Right lobe of liver (tissue), 6 donors: ENCODE measurements at regions not wholly inside any gene's neighbourhood (a gene's known extent, or its start where the extent isn't known, plus 50 kb on each side); places are given as distances from the start of the nearest gene placed in this dataset.

Experiments used
- ATAC-seq, 4 donors: fragments of 200-7000 bp; cut with Tn5 transposase; one replicate each; pipeline ENCODE4 v1.9.1; 2020; ENCODE audit warnings: mild to moderate bottlenecking in 4 of 4, moderate library complexity in 4 of 4
- DNase-seq, 3 donors: peaks; one replicate each; pipeline ENCODE4 v3.0.0-alpha.2; 2020
- H3K27ac ChIP-seq, 3 donors: fragments of 200-600 bp; one replicate each; pipeline ENCODE4 v1.8.0; 2022
- H3K27me3 ChIP-seq, 2 donors: fragments of 200-600 bp; one replicate each; pipeline ENCODE4 v1.8.0; 2022
- H3K36me3 ChIP-seq, 4 donors: fragments of 200-600 bp; sonication (generic) in 1 of 4; one replicate each; pipeline versions ENCODE4 v1.5.1 to v1.8.0; 2017 to 2022; ENCODE audit warnings: control low read depth in 1 of 4
- H3K4me1 ChIP-seq, 4 donors: fragments of 200-600 bp; sonication (generic) in 1 of 4; one replicate each; pipeline versions ENCODE4 v1.5.1 to v1.8.0; 2017 to 2022; ENCODE audit warnings: control low read depth in 1 of 4
- H3K4me3 ChIP-seq, 3 donors: fragments of 200-600 bp; one replicate each; pipeline ENCODE4 v1.8.0; 2022
- H3K9me3 ChIP-seq, 4 donors: fragments of 200-600 bp; sonication (generic) in 1 of 4; one replicate each; pipeline versions ENCODE4 v1.5.1 to v1.8.0; 2017 to 2022; ENCODE audit warnings: control low read depth in 1 of 4
- POLR2A ChIP-seq: fragments of 450-650 bp; IDR thresholded peaks from one replicate; pipeline ENCODE4 v1.6.1; 2017; ENCODE audit warnings: antibody characterized with exemption, mild to moderate bottlenecking
- WGBS: methylation state at CpG from one replicate; pipeline ENCODE4 v1.1.6; 2018; ENCODE audit warnings: low coverage, low lambda C conversion rate; ENCODE audit not compliant: insufficient coverage; ENCODE audit errors: missing lambda C conversion rate; 5-methylcytosine and 5-hydroxymethylcytosine counted together
- intact Hi-C, 2 donors: fragments of 100-400 bp; cut with DNase I; formaldehyde crosslinking; loops; one replicate each; pipeline versions ENCODE4 v1.11.2 to v1.14.1; 2022
- TF ChIP-seq, protein P1 (sequence below), 4 donors: fragments of 200-600 bp in 3 of 4; fragments of 450-650 bp in 1 of 4; IDR thresholded peaks; one replicate each; pipeline versions ENCODE4 v1.5.1 to v1.8.0; 2016 to 2022; ENCODE audit warnings: antibody characterized with exemption in 4 of 4, mild to moderate bottlenecking in 2 of 4
- donor health status: DM: no; HTN: yes; CAD: no.
- donor health status: DM: no; HTN: no; CAD: no.
- donor health status: DM: no; HTN: no; CAD: no.
- donor health status: DM: no; HTN: yes; CAD: no.
- donor health status: DM: no; HTN: yes; CAD: no.

DNA sequence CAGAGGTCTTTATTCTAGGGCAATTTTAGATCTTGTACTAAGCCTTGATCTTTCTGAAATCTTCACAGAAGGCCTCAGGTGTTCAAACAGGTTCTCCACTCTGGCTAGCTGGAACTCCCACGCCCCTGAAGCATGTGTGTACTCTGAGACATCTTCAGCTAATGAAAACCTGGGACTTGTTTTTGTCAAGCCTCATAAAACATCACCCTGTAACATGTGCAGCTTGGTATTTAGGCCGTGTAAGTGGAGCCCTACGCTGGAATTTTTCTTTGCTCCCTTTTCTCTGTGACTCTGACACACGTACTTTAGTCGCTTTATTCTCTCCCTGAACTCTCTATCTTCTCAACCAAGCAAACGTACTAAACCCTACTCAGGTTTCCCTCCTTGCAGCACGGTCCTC is 701.9 kb upstream of the ZP4 start:
- no peaks in the 10 kb centered on the region for H3K4me1 ChIP-seq
- H3K4me3 ChIP-seq, result no peak overlapping the region
- no peaks in the 10 kb centered on the region for H3K36me3 ChIP-seq
- no peak for DNase-seq
- intact Hi-C loops, result no loop called here
- no peaks in the 10 kb centered on the region for H3K9me3 ChIP-seq
- 40% methylated on average over 6 of the region's 7 CpGs for WGBS
- ATAC-seq, result no peak
- no peak overlapping the region for H3K27ac ChIP-seq
- H3K27me3 ChIP-seq, result no peaks in the 10 kb centered on the region
- no peak for TF ChIP-seq POLR2A
- TF ChIP-seq, protein P1, sequence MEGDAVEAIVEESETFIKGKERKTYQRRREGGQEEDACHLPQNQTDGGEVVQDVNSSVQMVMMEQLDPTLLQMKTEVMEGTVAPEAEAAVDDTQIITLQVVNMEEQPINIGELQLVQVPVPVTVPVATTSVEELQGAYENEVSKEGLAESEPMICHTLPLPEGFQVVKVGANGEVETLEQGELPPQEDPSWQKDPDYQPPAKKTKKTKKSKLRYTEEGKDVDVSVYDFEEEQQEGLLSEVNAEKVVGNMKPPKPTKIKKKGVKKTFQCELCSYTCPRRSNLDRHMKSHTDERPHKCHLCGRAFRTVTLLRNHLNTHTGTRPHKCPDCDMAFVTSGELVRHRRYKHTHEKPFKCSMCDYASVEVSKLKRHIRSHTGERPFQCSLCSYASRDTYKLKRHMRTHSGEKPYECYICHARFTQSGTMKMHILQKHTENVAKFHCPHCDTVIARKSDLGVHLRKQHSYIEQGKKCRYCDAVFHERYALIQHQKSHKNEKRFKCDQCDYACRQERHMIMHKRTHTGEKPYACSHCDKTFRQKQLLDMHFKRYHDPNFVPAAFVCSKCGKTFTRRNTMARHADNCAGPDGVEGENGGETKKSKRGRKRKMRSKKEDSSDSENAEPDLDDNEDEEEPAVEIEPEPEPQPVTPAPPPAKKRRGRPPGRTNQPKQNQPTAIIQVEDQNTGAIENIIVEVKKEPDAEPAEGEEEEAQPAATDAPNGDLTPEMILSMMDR (IDR thresholded peaks at IDR 0.05), result no peak

DNA sequence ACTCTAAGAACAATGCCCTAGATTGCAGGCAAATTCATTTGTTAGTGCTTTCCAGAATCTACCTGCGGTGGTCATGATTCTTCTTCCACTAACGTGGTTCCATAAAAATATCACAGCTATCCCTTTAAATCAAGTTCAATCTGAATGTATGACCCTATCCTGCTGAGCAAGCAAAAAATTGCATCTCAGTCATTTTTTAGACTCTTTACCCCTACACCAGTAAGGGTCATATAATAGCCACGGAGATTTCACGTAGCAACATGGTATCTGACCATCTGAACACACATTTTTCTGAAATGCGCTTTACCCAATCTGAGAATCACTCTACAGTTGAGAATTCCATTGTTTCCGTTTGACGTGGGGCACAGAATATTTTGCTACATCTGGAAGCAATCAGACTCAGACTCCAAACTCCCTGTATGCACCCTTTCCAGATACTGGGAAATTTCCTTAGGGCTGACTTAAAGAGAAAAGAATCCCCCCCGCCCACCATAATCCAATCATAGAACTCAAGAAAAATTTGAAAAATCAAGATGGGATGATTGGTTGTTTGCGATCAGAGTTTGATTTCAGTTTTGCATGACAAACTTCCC is 699.2 kb upstream of the ZP4 start:
- Histone ChIP-seq H3K27me3 (no peaks in the 10 kb centered on the region), H3K27ac (no peak overlapping the region), H3K4me3 (no peak overlapping the region), H3K36me3 (no peaks in the 10 kb centered on the region), H3K9me3 (no peaks in the 10 kb centered on the region), H3K4me1 (no peaks in the 10 kb centered on the region)
- WGBS, result 47% methylated on average over 9 of the region's 9 CpGs
- DNase-seq (no peak), ATAC-seq (no peak)
- intact Hi-C loops, result no loop called here
- no peak for TF ChIP-seq POLR2A
- TF ChIP-seq, protein P1 (IDR thresholded peaks at IDR 0.05), result no peak

DNA sequence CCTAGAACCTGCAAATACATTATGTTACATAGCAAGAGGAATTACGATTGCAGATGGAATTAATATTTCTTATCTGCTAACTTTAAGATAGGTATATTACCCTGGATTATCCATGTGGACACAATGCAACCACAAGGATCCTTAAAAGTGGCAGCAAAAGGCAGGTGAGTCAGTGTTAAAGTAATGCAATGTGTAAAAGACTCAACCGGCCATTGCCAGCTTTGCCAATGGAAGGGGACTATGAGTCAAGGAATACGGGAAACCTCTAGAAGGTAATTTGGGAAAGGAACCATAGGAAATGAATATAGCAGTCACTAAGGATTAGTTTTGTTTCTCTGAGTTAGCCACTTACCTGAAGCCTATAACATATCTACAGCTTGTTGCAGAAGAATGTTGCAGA is 692.1 kb upstream of the ZP4 start:
- Histone ChIP-seq H3K9me3 (no peaks in the 10 kb centered on the region), H3K4me3 (no peak overlapping the region), H3K27me3 (no peaks in the 10 kb centered on the region), H3K4me1 (no peaks in the 10 kb centered on the region), H3K27ac (no peak overlapping the region), H3K36me3 (no peaks in the 10 kb centered on the region)
- TF ChIP-seq, protein P1 (IDR thresholded peaks at IDR 0.05), result no peak
- TF ChIP-seq POLR2A, result no peak
- intact Hi-C loops, result no loop called here
- 44% methylated on average over 3 of the region's 3 CpGs for WGBS
- ATAC-seq (no peak), DNase-seq (no peak)

DNA sequence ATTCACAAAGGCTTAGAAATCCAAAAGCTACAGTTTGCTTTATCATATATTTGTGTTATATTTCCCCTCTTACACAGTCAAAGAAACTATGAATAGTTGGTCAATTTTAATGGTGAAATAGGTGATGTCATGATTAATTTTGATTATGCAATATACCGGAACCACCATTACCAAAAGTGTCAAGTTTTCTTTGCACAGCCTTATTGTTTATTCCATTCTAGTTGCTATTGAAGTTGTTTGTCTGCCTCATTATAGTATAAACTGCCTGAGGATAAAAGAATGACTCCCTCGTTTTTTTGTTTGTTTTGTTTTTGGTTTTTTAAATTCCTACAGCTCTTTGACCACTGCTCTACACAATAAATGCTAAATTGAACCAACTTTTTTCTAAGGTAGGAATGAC is 690.6 kb upstream of the ZP4 start:
- intact Hi-C loops, result no loop called here
- Histone ChIP-seq H3K36me3 (no peaks in the 10 kb centered on the region), H3K27me3 (no peaks in the 10 kb centered on the region), H3K4me1 (no peaks in the 10 kb centered on the region), H3K9me3 (no peaks in the 10 kb centered on the region), H3K27ac (no peak overlapping the region), H3K4me3 (no peak overlapping the region)
- ATAC-seq, result no peak
- 46% methylated on average over 2 of the region's 2 CpGs for WGBS
- no peak for TF ChIP-seq POLR2A
- TF ChIP-seq, protein P1 (IDR thresholded peaks at IDR 0.05), result no peak
- no peak for DNase-seq

DNA sequence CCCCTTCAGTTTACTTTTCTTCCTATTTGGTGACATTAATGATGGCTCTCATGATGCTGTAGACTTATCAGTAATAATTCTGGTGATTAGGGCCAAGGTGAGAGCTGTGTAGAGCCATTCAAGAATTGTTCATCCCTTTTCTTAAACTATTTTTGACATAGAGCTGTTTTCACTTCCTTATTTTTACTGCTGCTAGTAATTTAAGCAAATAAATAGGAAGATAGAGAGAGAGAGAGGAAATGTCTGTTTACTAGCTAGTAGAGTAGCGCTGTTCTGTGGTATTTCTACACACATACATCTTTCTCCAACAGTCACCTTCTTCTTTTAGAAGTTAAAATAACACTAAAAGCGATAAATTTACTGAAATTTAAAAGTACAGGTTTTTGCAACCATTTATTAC is 678.0 kb upstream of the ZP4 start:
- H3K4me1 ChIP-seq, result no peaks in the 10 kb centered on the region
- DNase-seq (no peak), ATAC-seq (no peak)
- no peaks in the 10 kb centered on the region for H3K9me3 ChIP-seq
- no peak overlapping the region for H3K27ac ChIP-seq
- H3K27me3 ChIP-seq, result peaks cover 0 to 4% of the 10 kb centered on the region in 2 donors
- intact Hi-C loops, result no loop called here
- TF ChIP-seq, protein P1 (IDR thresholded peaks at IDR 0.05), result no peak
- no peak for TF ChIP-seq POLR2A
- H3K4me3 ChIP-seq, result no peak overlapping the region
- WGBS, result 42% methylated on average over 2 of the region's 2 CpGs
- no peaks in the 10 kb centered on the region for H3K36me3 ChIP-seq
